CD4-positive, alpha-beta memory T cell (primary cell): ENCODE measurements at regions not wholly inside any gene's neighbourhood (a gene's known extent, or its start where the extent isn't known, plus 50 kb on each side); places are given as distances from the start of the nearest gene placed in this dataset.
"Not testable (repeated sequence)": the region's sequence is repeated elsewhere in the genome, so short reads cannot be mapped to it uniquely, and the experiment has no call there.

Source experiments
- CTCF ChIA-PET: fragments of 350-600 bp; sonication (Branson Sonifier 250); formaldehyde crosslinking; loops from one replicate; lab custom pipeline; 2021; ENCODE audit warnings: inconsistent platforms; ENCODE audit not compliant: partially characterized antibody; lab: Charles Lee
- POLR2A ChIA-PET: fragments of 350-600 bp; sonication (Branson Sonifier 250); formaldehyde crosslinking; loops from one replicate; lab custom pipeline; 2021; ENCODE audit not compliant: partially characterized antibody; lab: Charles Lee
- DNase-seq, 5 donors: peaks; one replicate each; pipeline versions ENCODE4 v3.0.0 to v3.0.0-alpha.2; 2020 to 2022; ENCODE audit warnings: mixed read lengths in 1 of 5
- H3K27ac ChIP-seq: one replicate; pipeline ENCODE4 v1.7.0; 2013; ENCODE audit warnings: low read depth, low read length
- H3K27me3 ChIP-seq: 2 replicates; pipeline ENCODE4 v1.7.0; 2013; ENCODE audit warnings: mild to moderate bottlenecking, low read length, moderate library complexity; ENCODE audit not compliant: insufficient read depth
- H3K36me3 ChIP-seq: 2 replicates; pipeline ENCODE4 v1.7.0; 2013; ENCODE audit warnings: mild to moderate bottlenecking, low read length, moderate library complexity; ENCODE audit not compliant: insufficient read depth
- H3K4me1 ChIP-seq: 2 replicates; pipeline ENCODE4 v1.7.0; 2013; ENCODE audit warnings: mild to moderate bottlenecking, low read length, moderate library complexity; ENCODE audit not compliant: insufficient read depth
- H3K4me3 ChIP-seq, 2 donors: one replicate each; pipeline ENCODE4 v1.7.0; 2013; ENCODE audit warnings: low read length in 2 of 2, mild to moderate bottlenecking in 1 of 2
- H3K9me3 ChIP-seq, 2 donors: one replicate each; pipeline ENCODE4 v1.7.0; 2013; ENCODE audit warnings: low read length in 2 of 2, control low read depth in 1 of 2; ENCODE audit not compliant: control insufficient read depth in 1 of 2
- H3K27ac Mint-ChIP-seq, 7 donors: one replicate each; pipeline ENCODE4 v1.8.0; 2020 to 2021; ENCODE audit warnings: mixed read lengths in 7 of 7, mild to moderate bottlenecking in 6 of 7, inconsistent platforms in 3 of 7, moderate library complexity in 3 of 7
- H3K27me3 Mint-ChIP-seq, 2 donors: one replicate each; pipeline ENCODE4 v1.8.0; 2020 to 2021; ENCODE audit warnings: mixed read lengths in 2 of 2
- H3K36me3 Mint-ChIP-seq, 2 donors: one replicate each; pipeline ENCODE4 v1.8.0; 2020 to 2021; ENCODE audit warnings: mixed read lengths in 2 of 2, inconsistent platforms in 1 of 2, mild to moderate bottlenecking in 1 of 2
- H3K4me1 Mint-ChIP-seq, 4 donors: one replicate each; pipeline ENCODE4 v1.8.0; 2020 to 2021; ENCODE audit warnings: mixed read lengths in 4 of 4, mild to moderate bottlenecking in 1 of 4
- H3K4me3 Mint-ChIP-seq, 8 donors: one replicate each; pipeline ENCODE4 v1.8.0; 2020 to 2021; ENCODE audit warnings: mixed read lengths in 8 of 8, mild to moderate bottlenecking in 7 of 8, moderate library complexity in 6 of 8, inconsistent platforms in 3 of 8
- H3K9me3 Mint-ChIP-seq, 8 donors: one replicate each; pipeline ENCODE4 v1.8.0; 2020 to 2021; ENCODE audit warnings: mixed read lengths in 8 of 8, mild to moderate bottlenecking in 5 of 8, inconsistent platforms in 3 of 8, moderate library complexity in 1 of 8
- intact Hi-C: fragments of 100-400 bp; cut with micrococcal nuclease; formaldehyde crosslinking; loops from one replicate; pipeline ENCODE4 v1.15.1; 2023

- H3K36me3 Mint-ChIP-seq, result peaks cover 22 to 24% of the 10 kb centered on the region in 2 donors
- H3K9me3 ChIP-seq, intact Hi-C loops, H3K27ac Mint-ChIP-seq, DNase-seq, H3K9me3 Mint-ChIP-seq, H3K36me3 ChIP-seq, H3K27me3 Mint-ChIP-seq, H3K27ac ChIP-seq, H3K27me3 ChIP-seq, H3K4me3 ChIP-seq, POLR2A ChIA-PET, H3K4me1 Mint-ChIP-seq, CTCF ChIA-PET, H3K4me1 ChIP-seq, H3K4me3 Mint-ChIP-seq: not testable (repeated sequence)
These were observed 138.1 kb upstream of the C1QTNF3 start for GRCh38 chr5:34180940-34181614.

- H3K27me3 ChIP-seq, H3K27ac Mint-ChIP-seq, POLR2A ChIA-PET, H3K27ac ChIP-seq, H3K9me3 ChIP-seq, intact Hi-C loops, H3K4me3 Mint-ChIP-seq, H3K36me3 ChIP-seq, CTCF ChIA-PET, H3K9me3 Mint-ChIP-seq, H3K4me1 Mint-ChIP-seq, H3K4me3 ChIP-seq, H3K4me1 ChIP-seq, DNase-seq, H3K27me3 Mint-ChIP-seq: not testable (repeated sequence)
- H3K36me3 Mint-ChIP-seq, result peaks cover 13 to 16% of the 10 kb centered on the region in 2 donors
These were observed 142.0 kb upstream of the C1QTNF3 start for GRCh38 chr5:34185005-34185404.

DNA sequence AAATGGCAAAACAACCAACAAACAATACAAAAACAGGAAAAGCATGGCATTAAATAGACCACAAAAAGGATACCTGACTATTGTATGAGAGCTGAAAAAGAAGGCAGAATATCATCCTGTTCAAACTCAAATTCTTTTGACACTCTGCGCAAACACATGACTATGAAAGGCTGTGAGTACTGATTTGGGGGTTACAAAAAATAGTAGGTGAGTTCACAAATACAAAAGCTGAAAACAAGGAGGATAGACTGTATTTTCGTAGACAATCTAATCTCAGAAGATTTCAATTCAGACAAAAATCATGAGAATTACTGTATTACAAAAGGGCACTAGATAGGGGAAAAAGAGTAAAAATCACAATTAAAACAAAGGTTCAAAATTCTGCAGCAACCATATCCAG is 142.6 kb upstream of the C1QTNF3 start:
- intact Hi-C loops, H3K27me3 ChIP-seq, H3K4me3 ChIP-seq, H3K27me3 Mint-ChIP-seq, H3K9me3 Mint-ChIP-seq, H3K27ac ChIP-seq, POLR2A ChIA-PET, CTCF ChIA-PET, H3K9me3 ChIP-seq, H3K4me3 Mint-ChIP-seq, H3K36me3 ChIP-seq, H3K4me1 ChIP-seq, H3K4me1 Mint-ChIP-seq, DNase-seq: not testable (repeated sequence)
- peak overlapping the region in 2 of 7 donors; percentile 0 to 18 for H3K27ac Mint-ChIP-seq
- peaks cover 13% of the 10 kb centered on the region in 2 donors for H3K36me3 Mint-ChIP-seq

- H3K9me3 ChIP-seq, POLR2A ChIA-PET, H3K27me3 Mint-ChIP-seq, H3K4me3 Mint-ChIP-seq, CTCF ChIA-PET, H3K9me3 Mint-ChIP-seq, H3K27ac Mint-ChIP-seq, DNase-seq, H3K27ac ChIP-seq, H3K4me1 ChIP-seq, H3K4me3 ChIP-seq, intact Hi-C loops, H3K27me3 ChIP-seq, H3K36me3 ChIP-seq, H3K4me1 Mint-ChIP-seq: not testable (repeated sequence)
- peaks cover 14 to 15% of the 10 kb centered on the region in 2 donors for H3K36me3 Mint-ChIP-seq
These were observed 143.1 kb upstream of the C1QTNF3 start for GRCh38 chr5:34186108-34186507.

- H3K36me3 Mint-ChIP-seq, result peaks cover 21% of the 10 kb centered on the region in 2 donors
- H3K9me3 ChIP-seq, POLR2A ChIA-PET, H3K27me3 Mint-ChIP-seq, H3K27ac Mint-ChIP-seq, H3K27ac ChIP-seq, H3K4me1 ChIP-seq, H3K4me1 Mint-ChIP-seq, CTCF ChIA-PET, H3K4me3 ChIP-seq, H3K9me3 Mint-ChIP-seq, DNase-seq, H3K4me3 Mint-ChIP-seq, H3K36me3 ChIP-seq, H3K27me3 ChIP-seq, intact Hi-C loops: not testable (repeated sequence)
These were observed 143.9 kb upstream of the C1QTNF3 start for GRCh38 chr5:34186865-34187264.

DNA sequence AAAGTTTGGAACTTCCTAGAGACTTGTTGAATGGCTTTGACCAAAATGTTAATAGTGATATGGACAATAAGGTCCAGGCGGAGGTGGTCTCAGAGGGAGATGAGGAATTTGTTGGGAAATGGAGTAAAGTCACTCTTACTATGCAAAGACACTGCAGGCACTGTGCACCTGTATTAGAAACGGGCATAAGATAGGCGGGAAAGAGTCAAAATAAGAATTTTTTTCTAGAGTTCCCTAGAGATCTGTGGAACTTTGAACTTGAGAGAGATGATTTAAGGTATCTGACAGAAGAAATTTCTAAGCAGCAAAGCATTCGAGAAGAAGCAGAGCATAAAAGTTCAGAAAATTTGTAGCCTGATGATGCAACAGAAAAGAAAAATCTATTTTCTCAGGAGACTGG is 144.4 kb upstream of the C1QTNF3 start:
- CTCF ChIA-PET, DNase-seq, H3K4me1 ChIP-seq, intact Hi-C loops, H3K4me1 Mint-ChIP-seq, H3K9me3 Mint-ChIP-seq, H3K4me3 ChIP-seq, H3K27ac ChIP-seq, H3K27me3 Mint-ChIP-seq, H3K36me3 ChIP-seq, H3K27me3 ChIP-seq, H3K4me3 Mint-ChIP-seq, H3K9me3 ChIP-seq, POLR2A ChIA-PET, H3K27ac Mint-ChIP-seq: not testable (repeated sequence)
- H3K36me3 Mint-ChIP-seq, result peaks cover 23 to 26% of the 10 kb centered on the region in 2 donors

- POLR2A ChIA-PET, H3K4me1 Mint-ChIP-seq, H3K27me3 Mint-ChIP-seq, intact Hi-C loops, H3K27me3 ChIP-seq, H3K36me3 ChIP-seq, H3K4me1 ChIP-seq, H3K27ac ChIP-seq, H3K9me3 Mint-ChIP-seq, H3K4me3 ChIP-seq, CTCF ChIA-PET, H3K9me3 ChIP-seq, H3K4me3 Mint-ChIP-seq: not testable (repeated sequence)
- Mint-ChIP-seq H3K36me3 (peaks cover 26% of the 10 kb centered on the region in 2 donors), H3K27ac (peak overlapping the region in 1 of 7 donors; percentile 6)
- DNase-seq, result peak in 4 of 5 donors; percentile 38 to 50 (median 43)
These were observed 145.2 kb upstream of the C1QTNF3 start for GRCh38 chr5:34188001-34188822.
